RWPE1 (cell line): ENCODE measurements at regions not wholly inside any gene's neighbourhood (a gene's known extent, or its start where the extent isn't known, plus 50 kb on each side); places are given as distances from the start of the nearest gene placed in this dataset.
A peak's percentile ranks its signal among the peaks of the same experiment; 100 is the strongest.

Experiments used
- CTCF ChIA-PET: fragments of 350-600 bp; sonication (Branson Sonifier 250); formaldehyde crosslinking; extraction: SDS; loops from one replicate; lab custom pipeline; 2021; lab: Yijun Ruan, JAX
- POLR2A ChIA-PET: fragments of 400-600 bp; formaldehyde crosslinking; extraction: SDS; loops from one replicate; lab custom pipeline; 2020; ENCODE audit warnings: antibody characterized with exemption; ENCODE audit not compliant: low non-redundant PET; lab: Yijun Ruan, JAX
- DNase-seq: peaks from one replicate; pipeline ENCODE4 v3.0.0; 2012; ENCODE audit warnings: low spot score
- H3K27ac ChIP-seq: fragments of 450-650 bp; 2 replicates; pipeline ENCODE4 v1.5.1; 2017
- CTCF ChIP-seq: fragments of 450-650 bp; conservative IDR thresholded peaks from 2 replicates; pipeline ENCODE4 v1.5.1; 2017; ENCODE audit warnings: low read depth, mild to moderate bottlenecking

- DNase-seq, result no peak
- ChIA-PET POLR2A (no interaction called here), CTCF (no interaction called here)
- no peak overlapping the region for H3K27ac ChIP-seq
- TF ChIP-seq CTCF, result no peak
Observed at GRCh38 chr12:30450226-30450625, 245.4 kb downstream of the IPO8 start.

- TF ChIP-seq CTCF, result no peak
- H3K27ac ChIP-seq, result no peak overlapping the region
- ChIA-PET CTCF (no interaction called here), POLR2A (no interaction called here)
- no peak for DNase-seq
Observed at GRCh38 chr12:30448038-30448437, 247.6 kb downstream of the IPO8 start.

GRCh38 chr12:30447061-30447750 lies 248.5 kb downstream of the IPO8 start:
- DNase-seq, result no peak
- TF ChIP-seq CTCF, result no peak
- ChIA-PET POLR2A (no interaction called here), CTCF (no interaction called here)
- no peak overlapping the region for H3K27ac ChIP-seq

- no peak for DNase-seq
- no peak overlapping the region for H3K27ac ChIP-seq
- TF ChIP-seq CTCF, result no peak
- ChIA-PET POLR2A (no interaction called here), CTCF (no interaction called here)
Observed at GRCh38 chr12:30442461-30442860, 253.2 kb downstream of the IPO8 start.

- no peak overlapping the region for H3K27ac ChIP-seq
- CTCF ChIA-PET, result interaction anchor here (0.5 to 1.0 kb wide), 6 partner anchors 21 to 1171 kb away, joined by 3 read pairs; no protein-coding TSS in a partner anchor
- TF ChIP-seq CTCF, result no peak
- POLR2A ChIA-PET, result no interaction called here
- DNase-seq, result peak; percentile 27
Observed at GRCh38 chr12:30440826-30441602, 254.7 kb downstream of the IPO8 start.

GRCh38 chr12:30439201-30439600 lies 256.5 kb downstream of the IPO8 start:
- POLR2A ChIA-PET, result no interaction called here
- TF ChIP-seq CTCF, result no peak
- H3K27ac ChIP-seq, result no peak overlapping the region
- no peak for DNase-seq
- CTCF ChIA-PET, result no interaction called here
